Kidney tubule cell (primary cell): ENCODE measurements at regions not wholly inside any gene's neighbourhood (a gene's known extent, or its start where the extent isn't known, plus 50 kb on each side); places are given as distances from the start of the nearest gene placed in this dataset.
"Not testable (repeated sequence)": the region's sequence is repeated elsewhere in the genome, so short reads cannot be mapped to it uniquely, and the experiment has no call there.

Experiments
- DNase-seq: peaks from one replicate; pipeline ENCODE4 v3.0.0-alpha.2; 2018; ENCODE audit warnings: low spot score

GRCh38 chr7:23938215-23938614 lies 228.2 kb downstream of the STK31 start:
- no peak for DNase-seq

GRCh38 chr7:23938937-23939552 lies 229.0 kb downstream of the STK31 start:
- peak; percentile 56 for DNase-seq

GRCh38 chr7:23939747-23940146 lies 229.7 kb downstream of the STK31 start:
- not testable (repeated sequence) for DNase-seq

GRCh38 chr7:23941551-23941950 lies 231.5 kb downstream of the STK31 start:
- no peak for DNase-seq

GRCh38 chr7:23942032-23942431 lies 232.0 kb downstream of the STK31 start:
- DNase-seq = no peak

- DNase-seq = no peak
These were observed 234.1 kb downstream of the STK31 start for GRCh38 chr7:23944131-23944530.

GRCh38 chr7:23945472-23945871 lies 235.5 kb downstream of the STK31 start:
- DNase-seq = no peak

GRCh38 chr7:23955145-23955544 lies 245.1 kb downstream of the STK31 start:
- DNase-seq = peak; percentile 64

GRCh38 chr7:23955600-23956149 lies 245.7 kb downstream of the STK31 start:
- no peak for DNase-seq

GRCh38 chr7:23956772-23957576 lies 247.0 kb downstream of the STK31 start:
- no peak for DNase-seq

GRCh38 chr7:23959821-23960220 lies 249.8 kb downstream of the STK31 start:
- DNase-seq = no peak

GRCh38 chr7:23960361-23960760 lies 250.3 kb downstream of the STK31 start:
- DNase-seq = no peak

- no peak for DNase-seq
These were observed 253.6 kb downstream of the STK31 start for GRCh38 chr7:23963461-23964165.

- DNase-seq = no peak
These were observed 254.7 kb downstream of the STK31 start for GRCh38 chr7:23964715-23965114.

GRCh38 chr7:23965296-23965695 lies 255.3 kb downstream of the STK31 start:
- no peak for DNase-seq

GRCh38 chr7:23966941-23967340 lies 256.9 kb downstream of the STK31 start:
- no peak for DNase-seq

- DNase-seq = no peak
These were observed 258.1 kb downstream of the STK31 start for GRCh38 chr7:23967949-23968599.

GRCh38 chr7:23968791-23969190 lies 258.8 kb downstream of the STK31 start:
- no peak for DNase-seq

- DNase-seq = no peak
These were observed 259.4 kb downstream of the STK31 start for GRCh38 chr7:23969443-23969842.

- no peak for DNase-seq
These were observed 260.2 kb downstream of the STK31 start for GRCh38 chr7:23970193-23970592.

- DNase-seq = no peak
These were observed 261.0 kb downstream of the STK31 start for GRCh38 chr7:23971031-23971430.

- no peak for DNase-seq
These were observed 262.0 kb downstream of the STK31 start for GRCh38 chr7:23972057-23972456.
